Hepatocyte (in vitro differentiated cells): ENCODE measurements at regions not wholly inside any gene's neighbourhood (a gene's known extent, or its start where the extent isn't known, plus 50 kb on each side); places are given as distances from the start of the nearest gene placed in this dataset.
"Not testable (repeated sequence)": the region's sequence is repeated elsewhere in the genome, so short reads cannot be mapped to it uniquely, and the experiment has no call there.

Experiments used
- EZH2 ChIP-seq: fragments of 200-600 bp; sonication (generic); IDR thresholded peaks from 2 replicates; pipeline ENCODE4 v1.6.1; 2016; ENCODE audit warnings: antibody characterized with exemption, mild to moderate bottlenecking, borderline replicate concordance
- TF ChIP-seq, protein P1 (sequence below): fragments of 200-600 bp; sonication (generic); IDR thresholded peaks from 2 replicates; pipeline ENCODE4 v1.5.1; 2016; ENCODE audit warnings: antibody characterized with exemption, mild to moderate bottlenecking; ENCODE audit not compliant: poor library complexity

- TF ChIP-seq, protein P1, sequence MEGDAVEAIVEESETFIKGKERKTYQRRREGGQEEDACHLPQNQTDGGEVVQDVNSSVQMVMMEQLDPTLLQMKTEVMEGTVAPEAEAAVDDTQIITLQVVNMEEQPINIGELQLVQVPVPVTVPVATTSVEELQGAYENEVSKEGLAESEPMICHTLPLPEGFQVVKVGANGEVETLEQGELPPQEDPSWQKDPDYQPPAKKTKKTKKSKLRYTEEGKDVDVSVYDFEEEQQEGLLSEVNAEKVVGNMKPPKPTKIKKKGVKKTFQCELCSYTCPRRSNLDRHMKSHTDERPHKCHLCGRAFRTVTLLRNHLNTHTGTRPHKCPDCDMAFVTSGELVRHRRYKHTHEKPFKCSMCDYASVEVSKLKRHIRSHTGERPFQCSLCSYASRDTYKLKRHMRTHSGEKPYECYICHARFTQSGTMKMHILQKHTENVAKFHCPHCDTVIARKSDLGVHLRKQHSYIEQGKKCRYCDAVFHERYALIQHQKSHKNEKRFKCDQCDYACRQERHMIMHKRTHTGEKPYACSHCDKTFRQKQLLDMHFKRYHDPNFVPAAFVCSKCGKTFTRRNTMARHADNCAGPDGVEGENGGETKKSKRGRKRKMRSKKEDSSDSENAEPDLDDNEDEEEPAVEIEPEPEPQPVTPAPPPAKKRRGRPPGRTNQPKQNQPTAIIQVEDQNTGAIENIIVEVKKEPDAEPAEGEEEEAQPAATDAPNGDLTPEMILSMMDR: not testable (repeated sequence)
- TF ChIP-seq EZH2: not testable (repeated sequence)
These were observed 57.6 kb upstream of the ATP12A start for GRCh38 chr13:24622481-24623148.
